HepG2 (cell line): ENCODE measurements at regions not wholly inside any gene's neighbourhood (a gene's known extent, or its start where the extent isn't known, plus 50 kb on each side); places are given as distances from the start of the nearest gene placed in this dataset.

Experiments used
- ATAC-seq: fragments of 200-7000 bp; cut with Tn5 transposase; 3 replicates; pipeline ENCODE4 v1.9.1; 2020; ENCODE audit warnings: mild to moderate bottlenecking, moderate library complexity
- BruUV-seq: library from RNA; stranded (reverse); fragments of 400-500 nt; replicated peaks from 2 replicates; lab custom pipeline; 2021; lab: Mats Ljungman, UMichigan
- CTCF ChIA-PET: fragments of 300-600 bp; formaldehyde crosslinking; extraction: SDS; loops from one replicate; lab custom pipeline; 2021; ENCODE audit warnings: low total read pairs, inconsistent platforms, low intra/inter-chr PET ratio; lab: Yijun Ruan, JAX
- POLR2A ChIA-PET: fragments of 350-600 bp; sonication (Branson Sonifier 250); formaldehyde crosslinking; loops from one replicate; lab custom pipeline; 2020; ENCODE audit warnings: antibody characterized with exemption, inconsistent platforms; lab: Yijun Ruan, JAX
- DNase-seq: peaks from one replicate; pipeline ENCODE4 v3.0.0-alpha.2; 2015; ENCODE audit warnings: low spot score
- FAIRE-seq: peaks from 3 replicates; lab custom pipeline; 2011; peaks lifted over from hg19 to GRCh38; lab: Jason Lieb, UNC
- H2AFZ ChIP-seq: one replicate; pipeline ENCODE4 v1.6.1; 2011; ENCODE audit warnings: low read length, inconsistent platforms
- H3K27ac ChIP-seq: fragments of 300-600 bp; 3 replicates; pipeline ENCODE4 v1.8.0; 2011; ENCODE audit warnings: mixed run types, mild to moderate bottlenecking, mixed read lengths, low read length, inconsistent platforms; ENCODE audit not compliant: insufficient read depth; ENCODE audit errors: extremely low read length
- H3K27me3 ChIP-seq, 2 experiments: fragments of 200-600 bp in 1 of 2; 2 replicates in 1 of 2; 3 replicates in 1 of 2; pipeline versions ENCODE4 v1.6.0 to v1.8.0; 2011; ENCODE audit warnings: low read length in 2 of 2, mild to moderate bottlenecking in 2 of 2, moderate library complexity in 2 of 2, inconsistent platforms in 1 of 2; ENCODE audit not compliant: insufficient read depth in 2 of 2, control insufficient read depth in 1 of 2
- H3K36me3 ChIP-seq, 2 experiments: fragments of 200-600 bp in 1 of 2; replicated peaks in 1 of 2; 2 replicates in 1 of 2; 3 replicates in 1 of 2; pipeline versions ENCODE4 v1.5.1 to v1.8.0; 2011; ENCODE audit warnings: low read length in 2 of 2, inconsistent platforms in 1 of 2; ENCODE audit not compliant: insufficient read depth in 2 of 2, control insufficient read depth in 1 of 2
- H3K4me1 ChIP-seq: 2 replicates; pipeline ENCODE4 v1.5.1; 2012; ENCODE audit warnings: low read length, inconsistent platforms; ENCODE audit not compliant: insufficient read depth
- H3K4me2 ChIP-seq: 2 replicates; pipeline ENCODE4 v1.6.0; 2011; ENCODE audit warnings: low read depth, low read length, inconsistent platforms
- H3K4me3 ChIP-seq, 3 experiments: fragments of 200-600 bp in 1 of 3; sonication (generic), shearing (Covaris generic) in 1 of 3; replicated peaks in 1 of 3; 2 replicates each; pipeline ENCODE4 v1.5.1; 2011 to 2016; ENCODE audit warnings: low read length in 3 of 3, inconsistent platforms in 2 of 3, low read depth in 2 of 3, mild to moderate bottlenecking in 2 of 3, control low read depth in 1 of 3, mixed read lengths in 1 of 3; ENCODE audit not compliant: insufficient read depth in 1 of 3
- H3K79me2 ChIP-seq: one replicate; pipeline ENCODE4 v1.6.1; 2011; ENCODE audit warnings: low read length, inconsistent platforms; ENCODE audit not compliant: insufficient read depth
- H3K9ac ChIP-seq: 2 replicates; pipeline ENCODE4 v1.6.0; 2011; ENCODE audit warnings: mild to moderate bottlenecking, low read depth, low read length, inconsistent platforms; ENCODE audit not compliant: insufficient read depth
- H3K9me3 ChIP-seq: 2 replicates; pipeline ENCODE4 v1.5.1; 2012; ENCODE audit warnings: mild to moderate bottlenecking, low read length
- H4K20me1 ChIP-seq: 2 replicates; pipeline ENCODE4 v1.6.0; 2011; ENCODE audit warnings: inconsistent platforms, mild to moderate bottlenecking, low read length, moderate library complexity; ENCODE audit not compliant: insufficient read depth
- ARNT2 ChIP-seq: sonication (generic); formaldehyde crosslinking; IDR thresholded peaks from 2 replicates; pipeline ENCODE4 v1.8.0; 2022; ENCODE audit warnings: mild to moderate bottlenecking, low read depth, missing genetic modification reagents, moderate library complexity
- CBX2 ChIP-seq, 2 experiments: fragments of 200-600 bp in 1 of 2; sonication (generic); formaldehyde crosslinking in 1 of 2; IDR thresholded peaks; 2 replicates each; pipeline versions ENCODE4 v1.7.0 to v1.8.1; 2018 to 2022; ENCODE audit warnings: low read depth in 2 of 2, low read length in 1 of 2, mild to moderate bottlenecking in 1 of 2, missing genetic modification reagents in 1 of 2
- KLF12 ChIP-seq: sonication (generic); formaldehyde crosslinking; IDR thresholded peaks from 2 replicates; pipeline ENCODE4 v1.4.0; 2020; ENCODE audit warnings: missing genetic modification reagents, borderline replicate concordance
- LCORL ChIP-seq, 2 experiments: fragments of 450-650 bp in 1 of 2; sonication (generic) in 1 of 2; formaldehyde crosslinking in 1 of 2; IDR thresholded peaks; 2 replicates each; pipeline versions ENCODE4 v1.5.0 to v1.6.1; 2017 to 2020; ENCODE audit warnings: antibody characterized with exemption in 1 of 2, missing genetic modification reagents in 1 of 2
- MATR3 ChIP-seq: sonication (generic); formaldehyde crosslinking; IDR thresholded peaks from 2 replicates; pipeline ENCODE4 v1.4.0; 2020; ENCODE audit warnings: missing genetic modification reagents
- MEIS2 ChIP-seq: sonication (generic); formaldehyde crosslinking; IDR thresholded peaks from 2 replicates; pipeline ENCODE4 v1.9.0; 2021; ENCODE audit warnings: mild to moderate bottlenecking, missing genetic modification reagents
- NPAS2 ChIP-seq: sonication (generic); formaldehyde crosslinking; IDR thresholded peaks from 2 replicates; pipeline ENCODE4 v1.8.0; 2022; ENCODE audit warnings: mild to moderate bottlenecking, missing genetic modification reagents, borderline replicate concordance
- NRL ChIP-seq: sonication (generic); formaldehyde crosslinking; IDR thresholded peaks from 2 replicates; pipeline ENCODE4 v1.5.0; 2020; ENCODE audit warnings: missing genetic modification reagents, mild to moderate bottlenecking, moderate library complexity, borderline replicate concordance
- RAD51 ChIP-seq: fragments of 450-650 bp; IDR thresholded peaks from 2 replicates; pipeline ENCODE4 v1.6.1; 2016; ENCODE audit warnings: borderline replicate concordance
- SAFB2 ChIP-seq: sonication (generic); formaldehyde crosslinking; IDR thresholded peaks from 2 replicates; pipeline ENCODE4 v1.5.1; 2020; ENCODE audit warnings: missing genetic modification reagents, low read depth, mild to moderate bottlenecking, borderline replicate concordance
- ZNF160 ChIP-seq: sonication (generic); formaldehyde crosslinking; IDR thresholded peaks from 2 replicates; pipeline ENCODE4 v1.8.0; 2022; ENCODE audit warnings: mild to moderate bottlenecking, inconsistent platforms, missing genetic modification reagents
- ZNF33A ChIP-seq: sonication (generic); formaldehyde crosslinking; IDR thresholded peaks from 2 replicates; pipeline ENCODE4 v1.5.1; 2020; ENCODE audit warnings: missing genetic modification reagents, mild to moderate bottlenecking, moderate library complexity, borderline replicate concordance
- ZNF550 ChIP-seq: sonication (generic); formaldehyde crosslinking; IDR thresholded peaks from 2 replicates; pipeline ENCODE4 v1.4.0; 2020; ENCODE audit warnings: mild to moderate bottlenecking, missing genetic modification reagents, borderline replicate concordance
- ZSCAN9 ChIP-seq: IDR thresholded peaks from 2 replicates; pipeline ENCODE4 v1.6.1; 2016; ENCODE audit warnings: borderline replicate concordance
- WGBS: methylation state at CpG from one replicate; pipeline ENCODE4 v1.1.6; 2017; ENCODE audit warnings: low lambda C conversion rate; 5-methylcytosine and 5-hydroxymethylcytosine counted together
- in situ Hi-C: cut with HindIII; loops from 2 replicates; pipeline ENCODE4 v1.10.0; 2017; ENCODE audit warnings: low pct_unique_long_range_greater_than_20kb; ENCODE audit not compliant: extremely low pct_ligation_motif_present
- intact Hi-C: fragments of 100-400 bp; cut with micrococcal nuclease; formaldehyde crosslinking; loops from one replicate; pipeline ENCODE4 v1.10.0; 2022; ENCODE audit not compliant: unreplicated experiment
- TF ChIP-seq, protein P1 (sequence below): sonication (generic); formaldehyde crosslinking; IDR thresholded peaks from 2 replicates; pipeline ENCODE4 v1.8.0; 2022; ENCODE audit warnings: mild to moderate bottlenecking, missing genetic modification reagents, borderline replicate concordance
- TF ChIP-seq, protein P2 (sequence below): sonication (generic); formaldehyde crosslinking; IDR thresholded peaks from 2 replicates; pipeline ENCODE4 v1.4.0; 2020; ENCODE audit warnings: mild to moderate bottlenecking, missing genetic modification reagents
- TF ChIP-seq, protein P3 (sequence below): sonication (generic); formaldehyde crosslinking; IDR thresholded peaks from 2 replicates; pipeline ENCODE4 v1.8.1; 2023; ENCODE audit warnings: mild to moderate bottlenecking, inconsistent platforms, moderate library complexity, missing genetic modification reagents, borderline replicate concordance

DNA sequence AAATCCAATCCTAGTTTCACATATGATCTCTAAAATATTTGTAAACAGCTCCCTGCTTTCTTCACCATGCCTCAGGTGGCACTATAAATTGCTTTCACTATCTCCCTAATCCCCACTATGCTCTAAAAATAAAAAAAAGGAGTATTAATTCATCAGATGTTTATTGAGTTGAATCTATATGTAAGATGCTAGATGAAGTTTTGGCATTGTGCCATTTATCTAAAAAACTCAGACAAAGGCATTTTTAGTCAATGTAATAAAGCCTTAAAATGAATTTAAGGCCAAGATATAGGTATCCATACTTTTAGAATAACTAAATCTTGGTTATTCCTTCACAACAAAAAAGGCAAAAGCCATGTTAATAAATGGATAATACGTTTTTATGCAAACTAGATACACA is 373.9 kb downstream of the ETS1 start:
- DNase-seq, result no peak
- Histone ChIP-seq H3K4me2 (no peak overlapping the region), H3K4me3 (no peak overlapping the region), H3K4me1 (no peaks in the 10 kb centered on the region), H3K27ac (no peak overlapping the region), H3K9me3 (peaks cover 10% of the 10 kb centered on the region; the same call in 1 of the 2 replicates), H2AFZ (no peak overlapping the region), H3K79me2 (no peaks in the 10 kb centered on the region), H3K36me3 (no peaks in the 10 kb centered on the region), H3K9ac (no peak overlapping the region), H3K27me3 (no peaks in the 10 kb centered on the region), H4K20me1 (no peaks in the 10 kb centered on the region)
- CTCF ChIA-PET, result no interaction called here
- 0% methylated on average over 1 of the region's 1 CpG for WGBS
- no peak for FAIRE-seq
- POLR2A ChIA-PET, result no interaction called here
- ATAC-seq, result no peak
- in situ Hi-C loops (no loop called here), intact Hi-C loops (no loop called here)
- no TSS peak for BruUV-seq
- TF ChIP-seq ZNF33A (CRISPR knock-in tag), result no peak
- peak; percentile 13; the same call in 1 of the 2 replicates for TF ChIP-seq LCORL (IDR thresholded peaks at IDR 0.05)
- TF ChIP-seq LCORL (CRISPR knock-in tag; IDR thresholded peaks at IDR 0.05), result no peak
- no peak for TF ChIP-seq ZSCAN9
- no peak for TF ChIP-seq CBX2 (IDR thresholded peaks at IDR 0.05; ENCODE audit: low read depth, low read length)
- TF ChIP-seq CBX2 (CRISPR knock-in tag; IDR thresholded peaks at IDR 0.05; ENCODE audit: low read depth), result no peak

DNA sequence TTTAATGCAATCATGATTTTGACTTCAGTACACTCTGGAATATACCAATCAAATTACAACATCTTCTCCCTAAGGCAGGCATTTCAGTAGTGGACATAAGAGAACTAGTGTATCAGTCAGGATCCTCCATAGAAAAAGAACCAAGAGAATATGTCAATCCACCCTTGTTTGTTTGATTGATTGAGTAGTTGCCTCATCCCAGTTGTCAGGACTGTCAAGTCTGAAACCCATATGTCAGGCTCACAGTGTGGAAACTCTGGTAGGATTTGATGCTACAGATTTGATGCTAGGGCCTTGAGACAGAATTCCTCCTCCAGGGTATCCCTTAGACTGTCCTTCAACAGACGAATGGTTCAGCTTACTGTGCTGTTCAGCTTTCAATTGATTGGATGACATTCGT is 375.0 kb downstream of the ETS1 start:
- WGBS, result 0% methylated on average over 2 of the region's 2 CpGs
- FAIRE-seq (no peak), DNase-seq (no peak), ATAC-seq (no peak)
- H4K20me1 ChIP-seq, result no peaks in the 10 kb centered on the region
- no peak overlapping the region for H3K4me2 ChIP-seq
- in situ Hi-C loops (no loop called here), intact Hi-C loops (no loop called here)
- no peaks in the 10 kb centered on the region for H3K27me3 ChIP-seq
- POLR2A ChIA-PET, result no interaction called here
- H3K9me3 ChIP-seq, result peaks cover 10% of the 10 kb centered on the region; the same call in 1 of the 2 replicates
- H3K4me3 ChIP-seq, result no peak overlapping the region
- H2AFZ ChIP-seq, result no peak overlapping the region
- no TSS peak for BruUV-seq
- no peak overlapping the region for H3K27ac ChIP-seq
- no peak overlapping the region for H3K9ac ChIP-seq
- H3K79me2 ChIP-seq, result no peaks in the 10 kb centered on the region
- H3K36me3 ChIP-seq, result no peaks in the 10 kb centered on the region
- H3K4me1 ChIP-seq, result no peaks in the 10 kb centered on the region
- CTCF ChIA-PET, result no interaction called here
- TF ChIP-seq ZNF160 (CRISPR knock-in tag) (no peak), NRL (no peak), KLF12 (CRISPR knock-in tag) (no peak), NPAS2 (CRISPR knock-in tag) (no peak), SAFB2 (CRISPR knock-in tag) (no peak), ARNT2 (CRISPR knock-in tag) (no peak), MATR3 (CRISPR knock-in tag) (no peak), RAD51 (no peak), ZNF550 (no peak), MEIS2 (CRISPR knock-in tag) (no peak)
- TF ChIP-seq, protein P1, sequence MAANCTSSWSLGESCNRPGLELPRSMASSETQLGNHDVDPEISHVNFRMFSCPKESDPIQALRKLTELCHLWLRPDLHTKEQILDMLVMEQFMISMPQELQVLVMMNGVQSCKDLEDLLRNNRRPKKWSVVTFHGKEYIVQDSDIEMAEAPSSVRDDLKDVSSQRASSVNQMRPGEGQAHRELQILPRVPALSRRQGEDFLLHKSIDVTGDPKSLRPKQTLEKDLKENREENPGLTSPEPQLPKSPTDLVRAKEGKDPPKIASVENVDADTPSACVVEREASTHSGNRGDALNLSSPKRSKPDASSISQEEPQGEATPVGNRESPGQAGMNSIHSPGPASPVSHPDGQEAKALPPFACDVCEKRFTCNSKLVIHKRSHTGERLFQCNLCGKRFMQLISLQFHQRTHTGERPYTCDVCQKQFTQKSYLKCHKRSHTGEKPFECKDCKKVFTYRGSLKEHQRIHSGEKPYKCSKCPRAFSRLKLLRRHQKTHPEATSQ (CRISPR knock-in tag), result no peak
- TF ChIP-seq, protein P2, sequence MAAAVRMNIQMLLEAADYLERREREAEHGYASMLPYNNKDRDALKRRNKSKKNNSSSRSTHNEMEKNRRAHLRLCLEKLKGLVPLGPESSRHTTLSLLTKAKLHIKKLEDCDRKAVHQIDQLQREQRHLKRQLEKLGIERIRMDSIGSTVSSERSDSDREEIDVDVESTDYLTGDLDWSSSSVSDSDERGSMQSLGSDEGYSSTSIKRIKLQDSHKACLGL (CRISPR knock-in tag), result no peak
- TF ChIP-seq, protein P3, sequence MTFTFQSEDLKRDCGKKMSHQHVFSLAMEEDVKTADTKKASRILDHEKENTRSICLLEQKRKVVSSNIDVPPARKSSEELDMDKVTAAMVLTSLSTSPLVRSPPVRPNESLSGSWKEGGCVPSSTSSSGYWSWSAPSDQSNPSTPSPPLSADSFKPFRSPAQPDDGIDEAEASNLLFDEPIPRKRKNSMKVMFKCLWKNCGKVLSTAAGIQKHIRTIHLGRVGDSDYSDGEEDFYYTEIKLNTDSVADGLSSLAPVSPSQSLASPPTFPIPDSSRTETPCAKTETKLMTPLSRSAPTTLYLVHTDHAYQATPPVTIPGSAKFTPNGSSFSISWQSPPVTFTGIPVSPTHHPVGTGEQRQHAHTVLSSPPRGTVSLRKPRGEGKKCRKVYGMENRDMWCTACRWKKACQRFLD (CRISPR knock-in tag), result no peak
